Type B pancreatic cell (in vitro differentiated cells): ENCODE measurements at regions not wholly inside any gene's neighbourhood (a gene's known extent, or its start where the extent isn't known, plus 50 kb on each side); places are given as distances from the start of the nearest gene placed in this dataset.
A peak's percentile ranks its signal among the peaks of the same experiment; 100 is the strongest.

Experiments used
- DNase-seq: peaks from one replicate; pipeline ENCODE4 v3.0.0; 2021; ENCODE audit warnings: mixed read lengths; ENCODE audit not compliant: unreplicated experiment; ENCODE audit errors: extremely low spot score
- H3K27ac Mint-ChIP-seq: 2 replicates; pipeline ENCODE4 v1.8.0; 2021; ENCODE audit warnings: mild to moderate bottlenecking, mixed read lengths
- H3K27me3 Mint-ChIP-seq: 2 replicates; pipeline ENCODE4 v1.8.0; 2021; ENCODE audit warnings: mixed read lengths
- H3K36me3 Mint-ChIP-seq: 2 replicates; pipeline ENCODE4 v1.8.0; 2021; ENCODE audit warnings: mixed read lengths
- H3K4me1 Mint-ChIP-seq: one replicate; pipeline ENCODE4 v1.8.0; 2021; ENCODE audit warnings: mixed read lengths; ENCODE audit not compliant: unreplicated experiment
- H3K4me3 Mint-ChIP-seq: 2 replicates; pipeline ENCODE4 v1.8.0; 2021; ENCODE audit warnings: mild to moderate bottlenecking, mixed read lengths
- H3K9me3 Mint-ChIP-seq: 2 replicates; pipeline ENCODE4 v1.8.0; 2021; ENCODE audit warnings: mixed read lengths
- CTCF ChIP-seq: fragments of 200-600 bp; sonication (generic); conservative IDR thresholded peaks from 2 replicates; pipeline ENCODE4 v1.5.0; 2021; ENCODE audit warnings: antibody characterized with exemption, mild to moderate bottlenecking

GRCh38 chr19:29263305-29264135 is 50.6 kb upstream of the UQCRFS1 start:
- Mint-ChIP-seq H3K27ac (peak overlapping the region; percentile 34), H3K27me3 (peaks cover 26% of the 10 kb centered on the region), H3K9me3 (no peaks in the 10 kb centered on the region), H3K4me3 (no peak overlapping the region), H3K4me1 (peaks cover 21% of the 10 kb centered on the region), H3K36me3 (no peaks in the 10 kb centered on the region)
- no peak for DNase-seq
- peak; percentile 82 for TF ChIP-seq CTCF

DNA sequence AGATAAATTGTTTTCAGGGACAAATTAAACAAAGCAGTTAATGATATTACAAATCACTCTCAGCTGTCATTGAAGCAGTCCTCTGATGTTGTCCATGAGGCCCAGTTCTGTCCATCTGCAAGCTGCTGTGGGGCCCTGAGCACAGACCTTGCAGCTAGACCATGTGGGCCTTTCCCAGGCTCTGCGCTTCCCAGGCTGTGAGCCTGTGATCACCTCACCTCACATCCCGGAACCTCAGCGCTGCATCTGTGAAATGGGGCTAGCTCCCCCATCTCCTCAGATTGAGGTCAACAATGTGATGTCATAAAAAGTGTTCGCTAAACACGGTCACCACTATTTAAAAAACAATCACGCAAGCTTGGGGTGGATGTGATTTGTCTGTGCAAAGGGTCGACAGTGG is 51.9 kb upstream of the UQCRFS1 start:
- no peak for TF ChIP-seq CTCF
- Mint-ChIP-seq H3K27ac (no peak overlapping the region), H3K36me3 (no peaks in the 10 kb centered on the region), H3K27me3 (peaks cover 30% of the 10 kb centered on the region), H3K4me1 (peaks cover 28% of the 10 kb centered on the region), H3K9me3 (no peaks in the 10 kb centered on the region), H3K4me3 (no peak overlapping the region)
- no peak for DNase-seq

DNA sequence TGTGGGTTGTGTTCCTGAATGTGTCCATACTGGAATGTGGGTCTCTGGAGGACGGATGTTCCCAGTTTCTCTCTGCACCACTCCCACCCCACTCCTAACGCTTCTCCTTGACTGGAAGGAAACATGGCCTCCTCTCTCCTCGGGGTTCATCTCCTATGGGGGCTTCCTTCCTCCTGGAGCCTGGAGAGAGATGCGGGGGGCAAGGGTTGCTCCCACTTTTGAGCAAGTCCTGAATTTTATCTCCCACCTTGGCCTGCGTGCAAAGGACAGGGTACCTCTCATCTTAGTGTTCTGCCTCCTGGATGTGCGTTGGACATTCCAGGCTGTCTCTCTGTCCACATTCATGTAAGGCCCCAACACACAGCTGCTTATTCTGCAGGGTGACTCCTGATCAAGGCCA is 52.5 kb upstream of the UQCRFS1 start:
- DNase-seq = no peak
- peaks cover 30% of the 10 kb centered on the region for H3K27me3 Mint-ChIP-seq
- no peaks in the 10 kb centered on the region for H3K36me3 Mint-ChIP-seq
- no peaks in the 10 kb centered on the region for H3K9me3 Mint-ChIP-seq
- peaks cover 28% of the 10 kb centered on the region for H3K4me1 Mint-ChIP-seq
- no peak for TF ChIP-seq CTCF
- no peak overlapping the region for H3K27ac Mint-ChIP-seq
- no peak overlapping the region for H3K4me3 Mint-ChIP-seq

GRCh38 chr19:29266001-29266400 is 53.0 kb upstream of the UQCRFS1 start:
- no peaks in the 10 kb centered on the region for H3K36me3 Mint-ChIP-seq
- no peak for TF ChIP-seq CTCF
- DNase-seq = peak; percentile 47
- no peak overlapping the region for H3K27ac Mint-ChIP-seq
- H3K4me3 Mint-ChIP-seq = no peak overlapping the region
- no peaks in the 10 kb centered on the region for H3K9me3 Mint-ChIP-seq
- H3K4me1 Mint-ChIP-seq = peaks cover 28% of the 10 kb centered on the region
- H3K27me3 Mint-ChIP-seq = peaks cover 30% of the 10 kb centered on the region

- Mint-ChIP-seq H3K4me3 (no peak overlapping the region), H3K9me3 (no peaks in the 10 kb centered on the region), H3K27ac (no peak overlapping the region), H3K4me1 (peaks cover 28% of the 10 kb centered on the region), H3K27me3 (peaks cover 30% of the 10 kb centered on the region), H3K36me3 (no peaks in the 10 kb centered on the region)
- DNase-seq = no peak
- no peak for TF ChIP-seq CTCF
Observed at GRCh38 chr19:29266603-29267002, 53.7 kb upstream of the UQCRFS1 start.
